HG03439 (cell line): ENCODE measurements at regions not wholly inside any gene's neighbourhood (a gene's known extent, or its start where the extent isn't known, plus 50 kb on each side); places are given as distances from the start of the nearest gene placed in this dataset.
"Not testable (repeated sequence)": the region's sequence is repeated elsewhere in the genome, so short reads cannot be mapped to it uniquely, and the experiment has no call there.

ENCODE experiments used
- ATAC-seq: cut with Tn5 transposase; IDR thresholded peaks from one replicate; pipeline ENCODE4 v1.9.1; 2021; ENCODE audit warnings: mild to moderate bottlenecking, moderate library complexity; ENCODE audit not compliant: unreplicated experiment

DNA sequence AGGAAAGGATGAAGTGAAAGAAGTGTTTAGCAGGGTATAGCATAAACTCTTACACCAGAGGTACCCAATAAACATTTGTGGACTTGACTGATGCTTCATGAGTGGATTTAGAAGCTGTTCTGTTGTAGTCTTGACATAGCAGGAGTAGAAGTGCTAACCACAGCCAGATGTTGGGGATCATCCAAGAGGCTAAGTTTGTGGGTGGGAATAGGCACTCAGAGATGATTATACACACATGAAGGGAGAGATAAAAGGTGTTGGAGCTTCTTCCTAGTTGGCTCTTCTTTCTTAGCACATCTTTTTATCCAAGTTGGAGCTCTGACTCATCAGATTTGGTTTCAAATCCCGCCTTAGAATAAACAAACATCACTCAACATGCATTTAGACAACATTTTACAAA, 166.7 kb upstream of the E2F7 start:
- no peak for ATAC-seq

DNA sequence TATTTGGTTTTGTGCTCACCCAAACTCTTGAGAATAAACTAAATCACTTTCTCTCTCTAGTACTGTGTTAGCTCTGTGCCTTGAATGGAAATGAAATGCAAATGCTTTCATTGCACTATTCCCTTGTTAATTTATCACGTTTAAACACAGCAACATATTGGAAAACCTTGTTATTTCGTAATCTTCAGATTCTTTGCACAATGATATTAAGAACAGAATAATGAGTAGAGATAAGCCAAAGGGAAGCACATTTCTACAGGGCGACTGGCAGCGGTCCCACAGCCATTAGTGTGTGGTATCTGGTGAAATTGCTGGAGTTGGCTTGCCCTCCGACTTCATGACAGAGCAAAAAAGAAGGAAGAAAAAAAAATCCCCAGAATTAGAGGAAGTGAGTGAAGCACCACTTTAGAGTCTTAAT, 166.1 kb upstream of the E2F7 start:
- no peak for ATAC-seq

DNA sequence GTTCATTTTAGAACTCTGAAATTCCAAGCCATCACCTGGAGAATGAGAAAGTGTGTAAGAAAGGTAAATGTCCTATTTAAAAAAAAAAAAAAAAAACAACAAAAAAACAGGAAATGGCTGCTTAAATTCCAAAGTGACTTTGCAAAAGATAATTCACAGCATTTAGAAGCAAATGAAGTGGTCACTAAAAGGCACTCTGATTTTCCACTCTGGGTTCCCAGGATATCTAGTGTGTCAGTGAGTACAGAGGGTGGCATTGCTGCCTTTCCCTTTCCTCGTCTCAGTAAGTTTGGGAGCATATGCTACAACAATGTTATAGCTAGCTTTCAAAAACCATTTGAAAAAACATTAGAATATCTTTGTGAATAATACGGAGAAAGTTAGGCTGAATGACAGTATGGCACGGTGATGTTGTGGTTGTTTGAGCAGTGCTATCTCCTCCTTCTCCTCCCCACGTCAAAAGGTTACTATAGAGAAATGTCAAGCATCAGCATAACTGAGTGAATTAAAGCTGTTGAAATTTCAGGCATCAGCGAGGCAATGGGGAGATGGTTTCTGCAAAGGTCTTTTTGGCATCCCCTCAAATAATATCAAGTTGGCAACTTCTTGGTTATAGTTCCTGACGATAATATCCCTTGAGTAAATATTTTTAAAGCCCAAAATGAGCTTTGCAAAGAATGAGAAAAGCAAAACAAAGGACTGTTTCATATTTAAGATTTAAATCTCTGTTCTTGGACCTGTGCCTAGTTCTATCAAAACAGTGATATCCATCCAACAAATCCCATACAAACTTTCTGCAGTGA, 164.5 kb upstream of the E2F7 start:
- no peak for ATAC-seq

DNA sequence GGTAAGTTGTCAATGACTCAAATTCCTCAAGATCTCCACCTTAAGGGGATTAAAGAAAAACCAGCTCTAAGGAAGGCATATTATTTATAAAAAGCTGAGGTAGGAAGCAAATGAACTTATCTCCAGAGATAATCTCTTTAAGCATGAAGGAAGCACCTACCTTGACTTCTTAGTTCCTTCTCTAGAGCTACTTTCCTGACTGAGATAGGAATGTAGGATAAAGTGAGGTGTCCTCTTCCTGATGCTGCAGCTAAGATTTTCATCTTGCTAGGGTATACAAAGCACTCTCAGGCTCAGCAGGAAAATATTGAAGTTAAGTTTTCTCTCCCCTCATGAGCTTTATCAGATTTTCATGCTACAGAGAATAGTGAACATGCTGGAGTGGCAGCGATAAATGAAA, 163.0 kb upstream of the E2F7 start:
- no peak for ATAC-seq

- ATAC-seq, result no peak
Measured at GRCh38 chr12:77226368-77226767, 161.0 kb upstream of the E2F7 start.

DNA sequence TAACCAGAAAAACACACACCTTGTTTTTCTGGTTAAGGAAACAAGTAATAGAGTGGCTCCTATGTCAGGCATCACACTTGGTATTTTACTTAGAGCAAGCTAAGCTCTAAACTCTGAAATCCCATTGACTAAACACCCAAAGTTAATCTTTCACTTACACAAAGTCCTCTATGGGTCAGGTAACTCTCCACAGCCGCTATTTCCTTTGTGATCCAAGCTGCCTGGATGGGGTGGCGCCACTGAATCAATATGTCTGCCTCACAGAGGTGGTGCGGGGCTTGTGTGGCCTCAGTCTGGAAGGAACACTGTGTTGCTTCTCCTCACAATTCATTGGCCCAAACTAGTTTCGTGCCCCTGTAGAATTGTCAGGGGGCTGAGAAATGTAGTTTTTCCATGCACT, 160.0 kb upstream of the E2F7 start:
- no peak for ATAC-seq

GRCh38 chr12:77224346-77224745, 159.0 kb upstream of the E2F7 start:
- ATAC-seq, result no peak

GRCh38 chr12:77222336-77222735, 157.0 kb upstream of the E2F7 start:
- ATAC-seq, result no peak

DNA sequence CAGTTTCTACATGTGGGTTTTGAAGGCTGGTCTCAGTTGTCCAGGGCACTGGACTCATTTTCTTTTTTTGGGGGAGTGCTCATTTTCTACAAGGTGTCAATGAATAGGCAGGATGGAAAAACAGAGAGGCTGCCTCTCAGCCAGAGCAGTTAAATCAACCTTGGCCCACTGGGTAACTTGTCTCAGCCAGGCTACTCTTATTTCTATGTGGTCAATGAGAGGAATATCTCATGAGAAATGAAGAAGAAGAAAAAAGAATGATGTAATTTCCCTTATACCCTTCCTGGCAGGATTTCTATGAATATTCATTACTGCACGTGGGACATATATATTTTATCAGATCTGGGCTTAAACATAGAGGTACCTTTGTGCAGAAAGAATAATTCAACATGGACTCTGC, 155.2 kb upstream of the E2F7 start:
- ATAC-seq, result no peak

GRCh38 chr12:77218278-77218677, 152.9 kb upstream of the E2F7 start:
- no peak for ATAC-seq

- ATAC-seq, result not testable (repeated sequence)
Measured at GRCh38 chr12:77216136-77216535, 150.8 kb upstream of the E2F7 start.

- ATAC-seq, result no peak
Measured at GRCh38 chr12:77214136-77214535, 148.8 kb upstream of the E2F7 start.

GRCh38 chr12:77213319-77213718, 147.9 kb upstream of the E2F7 start:
- no peak for ATAC-seq

DNA sequence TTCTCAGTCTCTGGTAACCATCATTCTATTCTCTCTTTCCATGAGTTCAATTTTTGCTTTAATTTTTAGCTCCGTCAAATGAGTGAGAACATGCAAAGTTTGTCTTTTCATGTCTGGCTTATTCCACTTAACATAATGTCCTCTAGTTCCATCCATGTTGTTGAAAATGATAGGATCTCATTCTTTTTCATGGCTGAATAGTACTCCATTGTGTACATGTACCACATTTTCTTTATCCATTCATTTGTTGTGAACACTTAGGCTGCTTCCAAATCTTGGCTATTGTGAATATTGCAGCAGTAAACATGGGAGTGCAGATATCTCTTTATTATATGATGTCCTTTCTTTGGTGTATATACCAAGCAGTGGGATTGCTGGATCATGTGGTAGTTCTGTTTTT, 145.4 kb upstream of the E2F7 start:
- no peak for ATAC-seq

DNA sequence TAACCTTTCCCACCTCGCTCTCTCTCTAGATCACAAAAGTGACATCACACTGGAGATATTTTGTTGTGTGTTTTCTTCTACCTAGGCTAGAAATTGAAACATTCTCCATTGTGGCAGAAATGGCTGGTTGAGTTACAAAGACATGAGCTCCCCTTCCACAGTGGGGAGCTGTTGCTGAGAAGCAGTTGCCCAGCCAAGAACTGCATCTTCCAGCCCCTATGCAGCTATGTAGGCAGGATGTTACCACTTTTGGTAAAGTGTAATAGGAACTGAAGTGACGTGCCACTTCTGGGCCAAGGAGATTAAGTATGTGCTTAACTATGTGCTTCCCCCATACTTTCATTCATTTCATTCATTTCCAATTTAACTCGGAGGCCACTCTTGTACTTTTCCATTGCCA, 138.7 kb upstream of the E2F7 start:
- ATAC-seq, result no peak

- ATAC-seq, result no peak
Measured at GRCh38 chr12:77202457-77203060, 137.2 kb upstream of the E2F7 start.

GRCh38 chr12:77189901-77190416, 124.6 kb upstream of the E2F7 start:
- no peak for ATAC-seq

DNA sequence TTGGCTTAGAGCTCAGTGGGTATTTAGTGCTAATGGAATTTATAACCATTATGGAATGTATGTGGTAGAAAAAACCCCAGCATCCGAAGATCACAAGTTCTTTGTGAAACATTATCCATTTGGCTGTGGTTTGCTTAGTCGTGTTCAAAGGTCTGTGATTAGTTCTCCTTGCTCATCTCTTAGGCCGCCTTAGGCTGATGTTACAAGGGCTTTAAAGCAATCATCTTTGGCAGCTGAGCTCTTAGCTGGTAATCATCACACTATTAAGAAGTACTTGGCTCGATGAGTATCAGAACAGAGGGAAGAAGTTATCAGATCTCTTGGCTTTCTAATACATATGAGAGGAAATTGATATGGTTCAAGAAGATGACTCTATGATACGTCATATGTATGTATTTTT, 124.1 kb upstream of the E2F7 start:
- ATAC-seq, result no peak

GRCh38 chr12:77179515-77179914, 114.1 kb upstream of the E2F7 start:
- ATAC-seq, result no peak

DNA sequence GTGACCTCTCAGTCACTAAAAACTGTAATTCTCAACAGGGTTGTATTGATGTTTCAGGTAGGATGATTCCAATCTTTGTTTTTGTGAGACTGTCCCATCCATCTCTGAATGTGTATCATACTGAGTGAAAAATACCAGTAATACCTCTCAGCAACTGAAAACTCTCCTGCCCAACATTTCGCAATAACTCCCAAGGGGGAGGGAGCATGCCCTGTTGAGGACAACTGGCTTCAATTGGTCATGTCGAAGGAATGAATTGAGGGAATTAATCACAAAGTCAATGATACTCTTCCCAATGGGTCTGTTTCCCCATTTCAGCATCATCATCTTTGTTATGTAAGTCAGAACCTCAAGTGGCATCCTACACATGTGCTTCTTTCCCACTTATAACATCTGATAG, 102.4 kb upstream of the E2F7 start:
- ATAC-seq, result no peak

- ATAC-seq, result no peak
Measured at GRCh38 chr12:77166696-77167095, 101.3 kb upstream of the E2F7 start.
